ENCODE measurements at regions not wholly inside any gene's neighbourhood (a gene's known extent, or its start where the extent isn't known, plus 50 kb on each side); places are given as distances from the start of the nearest gene placed in this dataset.
"Not testable (repeated sequence)": the region's sequence is repeated elsewhere in the genome, so short reads cannot be mapped to it uniquely, and the experiment has no call there.

DNA sequence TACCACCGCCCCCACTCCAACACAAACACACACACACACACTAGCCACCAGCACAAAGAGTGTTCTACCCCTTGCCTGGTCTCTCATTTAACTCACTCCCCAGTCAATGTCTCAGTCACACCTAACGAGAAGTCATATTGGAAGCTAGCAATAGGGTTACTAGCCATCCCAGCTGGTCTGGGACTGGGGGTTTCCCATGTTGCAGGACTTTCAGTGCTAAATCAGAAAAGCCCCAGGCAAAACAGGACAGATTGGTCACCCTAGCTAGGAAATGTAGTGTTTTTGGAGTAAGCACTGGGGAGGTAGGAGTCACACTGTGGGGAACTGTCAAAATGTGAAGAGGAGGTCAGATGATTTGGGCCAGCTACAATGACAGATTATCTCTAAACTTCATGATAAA lies 158.1 kb downstream of the UNC5CL start:
- peaks cover 3% of the 10 kb centered on the region for H3K27me3 ChIP-seq (ENCODE audit: control insufficient read depth, insufficient read depth, low read length)
- no peaks in the 10 kb centered on the region for H3K4me1 ChIP-seq (ENCODE audit: control insufficient read depth, insufficient read depth, low read length)
- H3K9me3 ChIP-seq (replicated peaks; ENCODE audit: low read length): no peaks in the 10 kb centered on the region
- H3K36me3 ChIP-seq (ENCODE audit: insufficient read depth, low read length): no peaks in the 10 kb centered on the region
- no peak overlapping the region for H3K9ac ChIP-seq (ENCODE audit: low read depth, low read length)
- no peak overlapping the region for H3K4me3 ChIP-seq (ENCODE audit: low read length)
- no peak overlapping the region for H3K4me2 ChIP-seq (ENCODE audit: low read length)

GRCh38 chr6:40879169-40879568 lies 159.9 kb downstream of the UNC5CL start:
- no peak overlapping the region for H3K4me3 ChIP-seq (ENCODE audit: low read length)
- no peaks in the 10 kb centered on the region for H3K4me1 ChIP-seq (ENCODE audit: control insufficient read depth, insufficient read depth, low read length)
- peaks cover 3% of the 10 kb centered on the region for H3K27me3 ChIP-seq (ENCODE audit: control insufficient read depth, insufficient read depth, low read length)
- H3K36me3 ChIP-seq (ENCODE audit: insufficient read depth, low read length): no peaks in the 10 kb centered on the region
- H3K4me2 ChIP-seq (ENCODE audit: low read length): no peak overlapping the region
- no peak overlapping the region for H3K9ac ChIP-seq (ENCODE audit: low read depth, low read length)
- H3K9me3 ChIP-seq (replicated peaks; ENCODE audit: low read length): no peaks in the 10 kb centered on the region

GRCh38 chr6:40877362-40877761 lies 161.7 kb downstream of the UNC5CL start:
- H3K9me3 ChIP-seq (replicated peaks; ENCODE audit: low read length): no peaks in the 10 kb centered on the region
- peaks cover 3% of the 10 kb centered on the region for H3K27me3 ChIP-seq (ENCODE audit: control insufficient read depth, insufficient read depth, low read length)
- H3K4me2 ChIP-seq (ENCODE audit: low read length): no peak overlapping the region
- no peak overlapping the region for H3K9ac ChIP-seq (ENCODE audit: low read depth, low read length)
- no peaks in the 10 kb centered on the region for H3K4me1 ChIP-seq (ENCODE audit: control insufficient read depth, insufficient read depth, low read length)
- no peak overlapping the region for H3K4me3 ChIP-seq (ENCODE audit: low read length)
- no peaks in the 10 kb centered on the region for H3K36me3 ChIP-seq (ENCODE audit: insufficient read depth, low read length)

DNA sequence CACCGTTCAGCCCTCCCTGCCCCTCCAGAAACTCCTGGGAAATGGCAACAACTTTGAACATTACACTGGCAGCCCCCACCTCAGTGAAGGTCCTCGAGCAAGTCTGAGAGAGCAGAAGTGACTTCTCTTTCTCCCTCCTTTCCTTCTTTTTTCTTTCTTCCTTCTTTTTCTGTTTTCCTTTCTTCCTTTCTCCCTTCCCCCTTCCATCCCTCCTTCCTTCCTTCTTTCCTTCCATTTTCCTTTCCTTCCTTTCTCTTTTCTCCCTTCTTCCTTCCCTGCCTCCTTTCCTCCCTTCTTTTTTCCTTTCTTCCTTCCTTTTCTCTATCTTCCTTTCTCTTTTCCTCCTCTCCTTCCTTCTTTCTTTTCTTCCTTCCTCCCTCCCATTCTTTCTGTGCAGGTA lies 162.7 kb downstream of the UNC5CL start:
- Histone ChIP-seq H3K4me3 (ENCODE audit: low read length) (no peak overlapping the region), H3K27me3 (ENCODE audit: control insufficient read depth, insufficient read depth, low read length) (peaks cover 3% of the 10 kb centered on the region), H3K4me1 (ENCODE audit: control insufficient read depth, insufficient read depth, low read length) (no peaks in the 10 kb centered on the region), H3K4me2 (ENCODE audit: low read length) (no peak overlapping the region), H3K9me3 (replicated peaks; ENCODE audit: low read length) (no peaks in the 10 kb centered on the region), H3K9ac (ENCODE audit: low read depth, low read length) (no peak overlapping the region), H3K36me3 (ENCODE audit: insufficient read depth, low read length) (no peaks in the 10 kb centered on the region)

DNA sequence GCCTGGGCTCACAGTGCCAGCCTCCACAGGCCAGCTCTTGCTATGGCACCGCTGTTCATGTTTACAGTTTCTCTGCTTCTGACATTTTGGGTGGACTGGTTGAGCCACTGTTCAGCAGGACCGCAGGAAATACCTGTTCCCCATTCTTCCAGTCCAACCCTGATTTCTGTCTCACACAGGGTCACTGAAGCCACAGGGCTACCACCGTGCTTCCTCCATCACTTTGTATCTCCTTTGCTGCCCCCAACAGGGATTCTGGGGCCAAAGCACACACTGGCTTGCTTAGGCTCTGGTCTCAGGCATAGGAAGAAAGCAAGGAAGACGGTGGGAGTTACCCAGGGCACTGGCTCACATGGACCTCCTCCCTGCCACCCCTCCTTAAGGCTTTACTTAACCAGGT lies 164.5 kb downstream of the UNC5CL start:
- Histone ChIP-seq H3K4me1 (ENCODE audit: control insufficient read depth, insufficient read depth, low read length) (no peaks in the 10 kb centered on the region), H3K9ac (ENCODE audit: low read depth, low read length) (no peak overlapping the region), H3K36me3 (ENCODE audit: insufficient read depth, low read length) (no peaks in the 10 kb centered on the region), H3K27me3 (ENCODE audit: control insufficient read depth, insufficient read depth, low read length) (peaks cover 3% of the 10 kb centered on the region), H3K4me3 (ENCODE audit: low read length) (no peak overlapping the region), H3K4me2 (ENCODE audit: low read length) (no peak overlapping the region), H3K9me3 (replicated peaks; ENCODE audit: low read length) (no peaks in the 10 kb centered on the region)

DNA sequence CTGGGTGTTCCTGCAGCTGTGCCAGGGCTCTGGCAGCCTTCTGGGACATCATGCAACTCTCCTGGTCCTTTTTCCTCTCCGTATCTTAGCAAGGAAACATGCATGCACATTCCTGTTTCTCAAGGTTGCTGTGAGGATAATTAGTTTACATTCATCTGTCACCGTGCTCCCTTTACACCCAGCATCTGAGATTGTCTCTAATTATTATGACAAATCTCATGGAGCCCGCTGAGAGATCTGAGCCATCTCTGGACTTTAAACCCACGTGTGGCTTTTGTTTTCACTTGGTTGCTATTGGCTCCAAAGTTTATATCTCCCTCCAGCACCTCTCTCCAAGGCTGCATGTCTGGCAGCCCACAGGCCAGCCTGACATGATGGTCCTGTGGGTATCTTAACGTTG lies 167.6 kb downstream of the UNC5CL start:
- no peaks in the 10 kb centered on the region for H3K36me3 ChIP-seq (ENCODE audit: insufficient read depth, low read length)
- no peak overlapping the region for H3K4me3 ChIP-seq (ENCODE audit: low read length)
- no peak overlapping the region for H3K4me2 ChIP-seq (ENCODE audit: low read length)
- no peaks in the 10 kb centered on the region for H3K9me3 ChIP-seq (replicated peaks; ENCODE audit: low read length)
- H3K27me3 ChIP-seq (ENCODE audit: control insufficient read depth, insufficient read depth, low read length): peaks cover 3% of the 10 kb centered on the region
- no peaks in the 10 kb centered on the region for H3K4me1 ChIP-seq (ENCODE audit: control insufficient read depth, insufficient read depth, low read length)
- no peak overlapping the region for H3K9ac ChIP-seq (ENCODE audit: low read depth, low read length)

GRCh38 chr6:40868089-40868865 lies 170.7 kb downstream of the UNC5CL start:
- H3K4me1 ChIP-seq (ENCODE audit: control insufficient read depth, insufficient read depth, low read length); H3K9me3 ChIP-seq (replicated peaks; ENCODE audit: low read length); H3K36me3 ChIP-seq (ENCODE audit: insufficient read depth, low read length); H3K27me3 ChIP-seq (ENCODE audit: control insufficient read depth, insufficient read depth, low read length); H3K4me2 ChIP-seq (ENCODE audit: low read length); H3K4me3 ChIP-seq (ENCODE audit: low read length); H3K9ac ChIP-seq (ENCODE audit: low read depth, low read length): not testable (repeated sequence)

GRCh38 chr6:40867527-40867926 lies 171.5 kb downstream of the UNC5CL start:
- H3K9me3 ChIP-seq (replicated peaks; ENCODE audit: low read length); H3K4me2 ChIP-seq (ENCODE audit: low read length); H3K27me3 ChIP-seq (ENCODE audit: control insufficient read depth, insufficient read depth, low read length); H3K9ac ChIP-seq (ENCODE audit: low read depth, low read length); H3K4me3 ChIP-seq (ENCODE audit: low read length); H3K36me3 ChIP-seq (ENCODE audit: insufficient read depth, low read length); H3K4me1 ChIP-seq (ENCODE audit: control insufficient read depth, insufficient read depth, low read length): not testable (repeated sequence)

GRCh38 chr6:40865259-40865658 lies 173.8 kb downstream of the UNC5CL start:
- not testable (repeated sequence) for H3K36me3 ChIP-seq (ENCODE audit: insufficient read depth, low read length); H3K27me3 ChIP-seq (ENCODE audit: control insufficient read depth, insufficient read depth, low read length); H3K9ac ChIP-seq (ENCODE audit: low read depth, low read length); H3K9me3 ChIP-seq (replicated peaks; ENCODE audit: low read length); H3K4me1 ChIP-seq (ENCODE audit: control insufficient read depth, insufficient read depth, low read length); H3K4me2 ChIP-seq (ENCODE audit: low read length); H3K4me3 ChIP-seq (ENCODE audit: low read length)

GRCh38 chr6:40860443-40860842 lies 178.6 kb downstream of the UNC5CL start:
- H3K9ac ChIP-seq (ENCODE audit: low read depth, low read length): no peak overlapping the region
- no peaks in the 10 kb centered on the region for H3K27me3 ChIP-seq (ENCODE audit: control insufficient read depth, insufficient read depth, low read length)
- no peak overlapping the region for H3K4me2 ChIP-seq (ENCODE audit: low read length)
- no peaks in the 10 kb centered on the region for H3K4me1 ChIP-seq (ENCODE audit: control insufficient read depth, insufficient read depth, low read length)
- H3K36me3 ChIP-seq (ENCODE audit: insufficient read depth, low read length): no peaks in the 10 kb centered on the region
- no peaks in the 10 kb centered on the region for H3K9me3 ChIP-seq (replicated peaks; ENCODE audit: low read length)
- H3K4me3 ChIP-seq (ENCODE audit: low read length): no peak overlapping the region

GRCh38 chr6:40856271-40856670 lies 182.8 kb downstream of the UNC5CL start:
- Histone ChIP-seq H3K4me1 (ENCODE audit: control insufficient read depth, insufficient read depth, low read length) (no peaks in the 10 kb centered on the region), H3K27me3 (ENCODE audit: control insufficient read depth, insufficient read depth, low read length) (no peaks in the 10 kb centered on the region), H3K4me3 (ENCODE audit: low read length) (no peak overlapping the region), H3K36me3 (ENCODE audit: insufficient read depth, low read length) (no peaks in the 10 kb centered on the region), H3K9me3 (replicated peaks; ENCODE audit: low read length) (no peaks in the 10 kb centered on the region), H3K4me2 (ENCODE audit: low read length) (no peak overlapping the region), H3K9ac (ENCODE audit: low read depth, low read length) (no peak overlapping the region)

DNA sequence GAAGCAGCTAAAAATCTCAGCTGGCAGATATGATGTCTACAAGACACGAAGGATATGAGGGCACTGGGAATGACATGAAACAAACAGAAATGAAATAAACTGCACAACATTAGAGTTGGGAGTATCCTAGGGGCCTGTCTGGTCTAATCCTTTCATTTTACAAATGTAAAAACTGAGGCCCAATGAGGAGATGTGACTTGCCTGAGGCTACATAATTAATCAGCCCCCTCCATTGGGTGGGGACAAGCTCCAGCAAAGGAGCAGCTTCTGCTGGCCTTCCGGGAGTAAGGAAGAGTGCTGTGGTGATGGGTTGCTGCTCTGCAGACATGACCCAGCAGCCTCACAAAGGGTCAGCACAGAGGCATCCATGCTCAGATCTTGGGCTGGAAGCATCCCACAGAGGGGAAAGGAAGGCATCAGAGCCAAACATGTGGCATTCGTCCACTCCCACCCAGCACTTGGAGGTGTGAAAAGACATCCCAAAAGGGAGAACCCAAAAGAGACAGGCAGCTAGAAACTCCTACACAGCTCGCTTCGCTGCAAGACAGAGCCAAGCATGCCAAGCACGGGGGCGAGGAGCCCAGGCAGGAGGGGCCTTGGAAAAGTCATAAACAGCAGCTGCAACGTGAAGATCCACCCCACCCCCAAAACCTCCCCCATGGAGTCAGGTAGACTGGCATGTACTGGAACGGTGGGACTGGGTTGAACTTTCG lies 183.7 kb downstream of the UNC5CL start:
- Histone ChIP-seq H3K4me3 (ENCODE audit: low read length) (no peak overlapping the region), H3K4me2 (ENCODE audit: low read length) (no peak overlapping the region), H3K9me3 (replicated peaks; ENCODE audit: low read length) (no peaks in the 10 kb centered on the region), H3K36me3 (ENCODE audit: insufficient read depth, low read length) (no peaks in the 10 kb centered on the region), H3K4me1 (ENCODE audit: control insufficient read depth, insufficient read depth, low read length) (no peaks in the 10 kb centered on the region), H3K9ac (ENCODE audit: low read depth, low read length) (no peak overlapping the region), H3K27me3 (ENCODE audit: control insufficient read depth, insufficient read depth, low read length) (no peaks in the 10 kb centered on the region)
